Activated CD4-positive, alpha-beta T cell treated with anti-CD3 and anti-CD28 coated beads for 24 hours (primary cell): ENCODE measurements at regions not wholly inside any gene's neighbourhood (a gene's known extent, or its start where the extent isn't known, plus 50 kb on each side); places are given as distances from the start of the nearest gene placed in this dataset.
"Not testable (repeated sequence)": the region's sequence is repeated elsewhere in the genome, so short reads cannot be mapped to it uniquely, and the experiment has no call there.

ENCODE experiments used
- DNase-seq, 2 donors: peaks; one replicate each; pipeline ENCODE4 v3.0.0-alpha.2; 2020; ENCODE audit warnings: low read depth in 2 of 2

DNA sequence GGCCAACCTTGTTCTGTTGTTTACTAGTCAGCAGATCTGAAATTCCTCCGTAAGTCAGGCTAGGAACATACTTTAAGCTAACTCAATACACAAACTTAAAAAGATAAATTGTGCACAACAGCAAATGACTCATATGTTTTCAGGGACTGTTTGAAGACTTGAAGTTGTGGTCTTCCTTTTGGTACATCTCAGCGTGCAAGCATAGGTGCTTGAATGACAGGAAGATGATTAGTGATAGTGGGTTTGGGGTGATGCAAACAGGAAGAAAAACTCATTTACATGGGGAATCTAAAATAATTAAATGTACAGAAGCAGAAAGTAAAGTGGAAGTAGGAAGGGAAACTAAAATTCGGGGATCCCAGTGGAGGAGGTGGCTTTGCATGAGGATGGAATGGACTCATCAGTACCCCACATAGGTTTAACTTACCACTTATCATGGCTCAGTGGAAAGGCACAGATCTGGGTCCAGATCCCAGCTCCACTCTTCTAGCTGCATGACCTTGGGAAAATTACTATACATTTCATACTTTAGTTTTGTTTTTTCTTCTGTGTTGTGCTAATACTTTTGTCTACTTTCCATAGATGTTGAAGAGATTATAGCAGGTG, 122.3 kb downstream of the XCL2 start:
- DNase-seq: no peak

- DNase-seq: no peak
These were observed 123.6 kb downstream of the XCL2 start for GRCh38 chr1:168420177-168420576.

DNA sequence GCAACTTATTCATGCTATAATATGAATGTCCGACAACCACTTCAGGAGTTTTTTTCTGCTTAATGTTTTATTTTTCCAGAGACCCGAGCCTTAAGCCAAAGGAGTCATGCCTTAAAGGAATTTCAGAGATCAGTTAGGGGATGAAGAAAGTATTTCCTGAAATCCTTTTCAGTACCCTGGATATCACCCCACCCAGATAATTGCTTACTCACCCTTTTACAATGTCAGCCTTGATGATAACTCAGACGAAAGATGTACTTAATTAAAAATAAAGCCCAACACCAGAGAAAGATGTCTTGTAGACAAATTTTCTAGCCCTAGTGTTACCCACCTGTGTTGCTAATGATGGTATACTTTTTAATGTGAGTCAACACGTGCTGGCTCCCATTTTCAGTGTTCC, 124.1 kb downstream of the XCL2 start:
- DNase-seq: no peak

- no peak for DNase-seq
These were observed 127.6 kb downstream of the XCL2 start for GRCh38 chr1:168416220-168416619.

DNA sequence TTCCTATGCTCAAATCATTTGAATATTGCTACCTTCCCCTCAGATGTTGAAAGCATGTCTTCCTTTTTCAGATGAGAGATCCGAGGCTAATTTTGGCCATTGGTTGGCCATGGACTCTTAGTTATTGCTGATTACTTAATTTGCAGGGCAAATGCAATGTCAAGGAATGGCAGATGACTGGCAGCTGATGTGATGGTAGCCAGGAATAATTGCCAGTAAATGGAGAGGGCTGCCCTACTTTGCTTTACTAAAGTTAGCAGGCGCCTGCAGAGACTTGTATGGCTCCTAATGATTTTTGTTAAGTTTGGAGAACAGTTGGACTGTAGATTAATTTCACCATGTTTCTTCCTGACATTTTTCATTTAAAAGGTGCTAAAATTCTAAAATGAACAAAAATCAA, 128.9 kb downstream of the XCL2 start:
- no peak for DNase-seq

DNA sequence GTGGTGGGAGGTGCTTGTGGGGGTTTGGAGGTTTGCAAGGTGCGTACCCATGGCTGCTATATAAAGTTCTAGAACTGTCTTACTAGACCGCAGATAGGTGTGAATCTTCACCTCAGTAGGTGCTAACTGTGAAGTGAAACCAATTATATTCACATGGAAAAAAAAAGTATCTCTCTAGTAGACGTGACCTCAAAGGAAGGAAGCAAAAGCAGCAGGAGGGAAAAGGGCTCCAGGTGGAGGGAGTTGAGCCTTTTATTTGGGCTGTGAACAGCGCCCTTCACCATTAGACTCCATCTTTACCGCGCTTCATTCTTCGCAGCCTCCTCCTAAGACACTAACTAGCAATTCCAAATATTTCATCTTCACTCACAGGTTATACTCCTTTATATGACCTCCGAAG, 129.8 kb downstream of the TBX19 start:
- no peak for DNase-seq

DNA sequence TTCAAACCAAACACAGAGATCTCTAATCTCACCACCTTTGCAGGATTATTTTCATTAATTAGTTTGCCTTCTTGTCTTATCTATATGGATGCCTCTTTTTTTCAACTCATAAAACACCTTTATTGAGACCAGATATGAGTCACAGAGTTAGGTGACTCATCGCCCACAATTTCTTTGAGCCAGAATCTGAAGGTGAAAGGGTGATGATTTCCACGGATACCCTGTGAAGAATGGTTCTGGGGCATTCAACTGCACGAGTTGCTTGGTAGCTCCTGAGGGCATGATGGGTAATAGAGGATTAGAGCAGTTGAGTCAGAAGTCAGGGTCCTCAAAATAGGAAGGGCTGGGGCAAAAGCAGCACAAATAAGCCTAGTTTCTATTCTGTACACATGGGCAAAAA, 128.2 kb downstream of the TBX19 start:
- DNase-seq: peak; percentile 33 to 53

GRCh38 chr1:168408539-168408865, 127.8 kb downstream of the TBX19 start:
- DNase-seq: no peak

- DNase-seq: no peak
These were observed 127.3 kb downstream of the TBX19 start for GRCh38 chr1:168407832-168408538.

DNA sequence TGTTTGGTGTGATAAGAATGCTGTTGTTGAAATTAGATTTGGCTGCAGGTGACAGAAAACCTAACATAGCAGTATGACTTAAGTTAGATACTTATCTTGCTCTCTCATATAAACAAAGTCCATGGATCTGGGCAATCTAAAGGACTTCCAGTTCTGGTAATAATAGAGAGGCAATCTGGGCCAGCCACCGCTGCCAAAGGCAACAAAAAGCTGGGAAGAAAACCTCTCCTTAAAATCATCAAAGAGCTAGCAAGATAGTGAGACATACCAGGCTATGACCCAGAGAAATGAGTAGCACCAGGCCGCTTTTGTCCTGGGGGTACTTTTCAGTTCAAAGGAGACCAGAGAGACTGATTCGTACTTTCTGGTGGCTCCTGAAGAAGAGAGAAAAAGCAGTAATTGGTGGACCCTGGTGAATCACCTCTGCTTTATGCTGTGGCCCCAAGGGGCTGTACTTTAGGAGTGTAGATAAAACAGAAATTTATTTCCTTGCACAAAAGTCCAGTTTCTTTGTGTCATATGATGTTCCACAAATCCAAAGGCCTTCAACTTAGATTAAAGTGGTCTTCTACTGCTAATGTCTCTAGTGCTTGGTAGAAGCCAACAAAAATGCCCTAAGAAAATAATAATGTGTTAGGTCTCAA, 125.4 kb downstream of the TBX19 start:
- no peak for DNase-seq

- DNase-seq: no peak
These were observed 122.5 kb downstream of the TBX19 start for GRCh38 chr1:168403140-168403539.

DNA sequence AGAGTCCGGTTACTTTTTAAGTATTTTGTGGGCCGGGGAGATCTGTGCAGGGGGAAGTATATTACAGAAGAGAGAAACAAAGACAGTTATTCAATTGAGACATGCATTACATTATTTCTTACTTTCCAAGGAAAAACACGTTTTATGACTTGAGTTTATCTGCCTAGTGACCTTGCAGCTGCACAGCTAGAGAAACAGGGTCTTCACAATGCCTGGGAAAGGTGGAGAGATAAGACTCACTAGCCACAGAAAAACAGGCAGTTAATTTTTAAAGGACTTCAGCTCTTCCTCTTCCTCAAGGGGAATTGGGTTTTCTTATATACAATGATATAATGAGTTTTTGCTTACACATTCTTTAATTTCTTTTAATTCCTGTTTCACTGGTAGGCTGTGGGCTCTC, 121.8 kb downstream of the TBX19 start:
- not testable (repeated sequence) for DNase-seq

DNA sequence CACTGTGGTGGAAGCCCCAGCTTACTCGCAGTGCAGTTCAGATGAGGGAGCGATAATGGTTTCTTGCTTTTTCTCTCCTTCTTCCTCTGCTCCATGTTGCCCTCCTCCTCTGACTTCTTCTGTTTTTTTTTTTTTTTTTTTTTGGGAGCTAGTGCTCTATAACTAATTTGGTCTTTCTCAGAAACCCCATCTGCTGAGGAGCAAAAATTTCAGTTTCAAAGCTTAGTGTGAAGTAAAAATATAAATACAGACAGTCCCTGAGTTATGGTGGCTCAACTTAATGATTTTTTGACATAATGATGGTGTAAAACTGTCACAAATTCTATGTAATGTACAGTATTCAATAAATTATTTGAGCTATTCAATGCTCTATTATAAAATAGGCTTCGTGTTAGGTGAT, 120.7 kb downstream of the TBX19 start:
- DNase-seq: no peak

DNA sequence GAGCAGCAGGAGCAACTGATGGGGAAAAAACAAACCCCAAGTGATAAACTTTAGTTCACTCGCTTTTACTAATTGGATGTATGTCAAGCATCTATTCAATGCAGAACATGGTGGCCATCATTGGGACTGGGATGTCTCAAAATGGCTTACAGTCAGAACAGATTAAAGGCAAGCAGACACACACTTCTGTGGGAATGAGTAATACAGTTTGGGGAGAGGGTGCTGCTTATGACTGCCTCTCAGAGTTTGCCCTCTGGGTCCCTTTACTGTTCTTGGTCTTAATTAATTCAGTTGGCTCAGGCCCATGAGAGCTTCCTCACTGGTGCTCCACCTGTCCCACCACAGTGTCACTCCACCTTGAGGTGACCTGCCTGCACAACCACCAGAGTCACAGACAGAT, 119.5 kb downstream of the TBX19 start:
- DNase-seq: no peak

GRCh38 chr1:168397806-168398205, 117.1 kb downstream of the TBX19 start:
- DNase-seq: no peak

DNA sequence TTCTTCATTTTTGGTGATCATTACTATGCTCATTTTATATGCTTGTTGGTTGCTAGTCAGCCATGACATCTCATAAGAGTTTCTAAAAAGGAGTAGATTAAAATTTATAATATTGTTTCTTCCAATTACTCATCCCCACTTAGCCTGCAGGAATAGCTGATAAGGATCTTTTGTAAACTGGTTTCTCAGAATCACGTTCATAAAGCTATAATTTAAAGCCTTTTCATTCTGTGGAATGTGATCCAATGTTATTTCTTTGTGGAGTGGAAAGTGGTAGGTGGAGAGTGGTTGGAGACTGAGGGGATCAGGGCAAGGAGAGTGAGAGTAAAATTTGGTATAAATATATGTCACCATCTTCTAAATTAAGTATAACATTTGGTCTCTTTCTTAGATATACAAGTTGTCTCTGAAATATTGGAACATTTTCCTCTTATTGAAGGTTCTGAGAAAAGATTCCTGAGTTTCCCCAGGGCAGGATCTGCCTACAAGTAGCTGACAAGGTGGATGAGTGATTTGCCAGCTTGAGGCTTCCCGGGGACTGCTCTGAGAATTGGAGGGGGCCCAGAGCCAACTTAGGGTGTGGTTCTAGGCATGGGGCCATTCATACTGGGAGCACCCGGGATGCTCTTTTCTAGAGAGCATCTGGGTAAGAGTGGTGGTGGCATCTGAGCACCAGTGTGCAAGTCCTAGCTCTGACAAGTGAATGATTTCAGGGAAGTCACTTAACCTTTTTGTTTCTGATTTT, 116.4 kb downstream of the TBX19 start:
- no peak for DNase-seq

DNA sequence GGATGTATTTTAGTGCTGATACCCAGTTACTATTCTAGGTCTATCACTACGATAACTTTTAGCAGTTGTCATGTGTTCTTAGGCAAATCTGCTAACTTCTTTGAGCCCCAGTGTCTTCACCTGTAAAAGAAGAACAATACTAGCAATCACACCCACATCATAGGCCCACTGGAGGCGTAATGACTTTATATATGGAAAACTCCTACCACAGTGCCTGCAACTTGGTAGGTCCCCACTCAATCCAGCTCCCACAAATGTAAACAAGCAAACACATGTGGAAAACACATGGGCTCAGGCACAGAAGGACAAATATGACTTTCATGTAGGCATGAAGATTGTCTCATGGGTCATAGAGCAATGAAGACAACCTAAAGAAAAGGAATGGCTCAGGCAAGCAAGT, 115.8 kb downstream of the TBX19 start:
- DNase-seq: no peak

DNA sequence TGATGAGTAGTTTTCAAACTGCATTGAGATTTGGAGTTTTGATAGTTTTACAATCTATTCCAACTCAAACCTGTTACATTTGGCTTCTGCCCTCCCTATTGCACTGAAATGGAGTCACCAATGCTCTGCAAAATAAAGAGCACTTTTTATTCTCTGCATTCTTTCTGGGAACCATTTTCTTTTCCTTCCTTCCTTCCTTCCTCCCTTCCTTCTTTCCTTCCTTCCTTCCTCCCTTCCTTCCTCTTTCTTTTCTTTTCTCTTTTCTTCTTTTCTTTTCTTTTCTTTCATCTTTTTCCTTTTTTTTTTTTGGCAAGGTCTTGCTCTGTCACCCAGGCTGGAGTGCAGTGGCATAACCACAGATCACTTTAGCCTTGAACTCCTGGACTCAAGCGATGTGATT, 114.2 kb downstream of the TBX19 start:
- DNase-seq: no peak

GRCh38 chr1:168392958-168393549, 112.4 kb downstream of the TBX19 start:
- no peak for DNase-seq

GRCh38 chr1:168391851-168392681, 111.4 kb downstream of the TBX19 start:
- no peak for DNase-seq

GRCh38 chr1:168390271-168390670, 109.6 kb downstream of the TBX19 start:
- DNase-seq: no peak
